Thyroid gland (tissue), 4 donors: ENCODE measurements at regions not wholly inside any gene's neighbourhood (a gene's known extent, or its start where the extent isn't known, plus 50 kb on each side); places are given as distances from the start of the nearest gene placed in this dataset.

Experiments
- DNase-seq, 2 donors: peaks; one replicate each; pipeline ENCODE4 v3.0.0-alpha.2; 2019
- H3K27ac ChIP-seq, 3 donors: fragments of 200-600 bp; sonication (generic); 1 replicate in 2 of 3; 2 replicates in 1 of 3; pipeline ENCODE4 v1.5.1; 2016 to 2019; ENCODE audit warnings: mild to moderate bottlenecking in 1 of 3, moderate library complexity in 1 of 3
- H3K27me3 ChIP-seq: fragments of 200-600 bp; sonication (generic); one replicate; pipeline ENCODE4 v1.5.1; 2019
- H3K36me3 ChIP-seq, 2 donors: fragments of 200-600 bp; sonication (generic); one replicate each; pipeline ENCODE4 v1.5.1; 2016 to 2019
- H3K4me1 ChIP-seq, 2 donors: fragments of 200-600 bp; sonication (generic); one replicate each; pipeline ENCODE4 v1.5.1; 2017 to 2019
- H3K4me3 ChIP-seq, 3 donors: fragments of 200-600 bp; sonication (generic); replicated peaks in 1 of 3; 1 replicate in 2 of 3; 2 replicates in 1 of 3; pipeline ENCODE4 v1.5.1; 2016; ENCODE audit warnings: mild to moderate bottlenecking in 1 of 3
- H3K9me3 ChIP-seq: fragments of 200-600 bp; sonication (generic); one replicate; pipeline ENCODE4 v1.5.1; 2017
- CTCF ChIP-seq, 6 experiments: fragments of 200-600 bp in 3 of 6; fragments of 450-650 bp in 3 of 6; sonication (generic) in 3 of 6; IDR thresholded peaks; one replicate each; pipeline ENCODE4 v1.5.1; 2016 to 2019; ENCODE audit warnings: antibody characterized with exemption in 6 of 6, mild to moderate bottlenecking in 2 of 6, inconsistent platforms in 1 of 6, moderate library complexity in 1 of 6
- POLR2A ChIP-seq, 2 donors: fragments of 450-650 bp; IDR thresholded peaks; one replicate each; pipeline ENCODE4 v1.6.1; 2017; ENCODE audit warnings: antibody characterized with exemption in 2 of 2, mild to moderate bottlenecking in 2 of 2, moderate library complexity in 1 of 2
- WGBS, 2 donors: methylation state at CpG; one replicate each; pipeline ENCODE4 v1.1.5; 2017; 5-methylcytosine and 5-hydroxymethylcytosine counted together
- intact Hi-C: fragments of 100-400 bp; cut with DNase I; formaldehyde crosslinking; loops from one replicate; pipeline ENCODE4 v1.15.1; 2023

GRCh38 chr2:23241611-23242245, 143.3 kb upstream of the KLHL29 start:
- 83 to 86% methylated on average over 9 to 12 of the region's 12 CpGs for WGBS, 2 donors
- H3K9me3 ChIP-seq: no peaks in the 10 kb centered on the region
- no peak overlapping the region for H3K4me3 ChIP-seq
- no peak for TF ChIP-seq CTCF (IDR thresholded peaks at IDR 0.05)
- no peak for TF ChIP-seq POLR2A (IDR thresholded peaks at IDR 0.05)
- DNase-seq: no peak
- no peak overlapping the region for H3K27ac ChIP-seq
- H3K27me3 ChIP-seq: no peaks in the 10 kb centered on the region
- H3K36me3 ChIP-seq: no peaks in the 10 kb centered on the region
- intact Hi-C loops: no loop called here
- H3K4me1 ChIP-seq: no peaks in the 10 kb centered on the region

- TF ChIP-seq CTCF (IDR thresholded peaks at IDR 0.05) (no peak), POLR2A (IDR thresholded peaks at IDR 0.05) (no peak)
- Histone ChIP-seq H3K4me1 (no peaks in the 10 kb centered on the region), H3K27me3 (no peaks in the 10 kb centered on the region), H3K36me3 (no peaks in the 10 kb centered on the region), H3K27ac (no peak overlapping the region), H3K9me3 (no peaks in the 10 kb centered on the region), H3K4me3 (no peak overlapping the region)
- intact Hi-C loops: no loop called here
- WGBS, 2 donors: 73 to 78% methylated on average over 5 of the region's 5 CpGs
- no peak for DNase-seq
Measured at GRCh38 chr2:23243073-23243659, 141.8 kb upstream of the KLHL29 start.

GRCh38 chr2:23244617-23245016, 140.4 kb upstream of the KLHL29 start:
- Histone ChIP-seq H3K4me1 (no peaks in the 10 kb centered on the region), H3K9me3 (no peaks in the 10 kb centered on the region), H3K27me3 (no peaks in the 10 kb centered on the region), H3K4me3 (no peak overlapping the region), H3K27ac (no peak overlapping the region), H3K36me3 (no peaks in the 10 kb centered on the region)
- intact Hi-C loops: no loop called here
- WGBS, 2 donors: 59 to 60% methylated on average over 1 of the region's 1 CpG
- DNase-seq: no peak
- TF ChIP-seq CTCF (IDR thresholded peaks at IDR 0.05) (no peak), POLR2A (IDR thresholded peaks at IDR 0.05) (no peak)

DNA sequence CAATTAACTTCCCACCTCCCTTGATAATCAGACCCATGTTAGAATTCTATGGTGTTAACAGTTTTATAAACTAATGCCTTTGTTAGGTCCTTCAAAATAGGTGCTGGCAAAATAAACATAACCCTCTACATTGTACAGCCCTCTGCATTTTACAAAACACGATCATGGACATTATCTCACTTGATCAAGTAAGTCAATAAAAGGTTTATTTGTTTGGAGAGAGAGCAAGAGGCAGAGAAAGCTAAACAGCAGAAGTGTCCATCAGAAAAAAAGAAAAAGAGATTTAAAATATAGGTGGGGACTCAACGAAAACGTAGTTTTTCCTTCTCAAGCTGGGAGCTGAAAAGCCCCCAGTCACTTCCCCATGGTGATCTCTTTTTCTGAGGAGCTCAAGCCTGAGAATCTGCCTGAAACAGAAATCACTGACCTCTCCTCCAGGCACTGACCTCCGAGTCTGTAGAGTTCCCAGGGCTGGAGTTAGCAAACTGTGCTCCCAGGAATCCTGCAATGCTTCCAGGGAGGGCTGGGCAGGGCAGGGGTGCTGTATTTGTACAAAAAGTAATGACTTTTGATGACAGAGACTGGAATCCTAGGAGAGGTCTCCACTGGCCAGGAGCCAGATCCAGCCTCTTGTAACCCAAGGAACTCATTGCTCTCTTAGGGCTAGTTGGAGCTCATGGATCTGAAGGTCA, 137.8 kb upstream of the KLHL29 start:
- no peak overlapping the region for H3K27ac ChIP-seq
- no peaks in the 10 kb centered on the region for H3K36me3 ChIP-seq
- no peaks in the 10 kb centered on the region for H3K4me1 ChIP-seq
- H3K9me3 ChIP-seq: no peaks in the 10 kb centered on the region
- WGBS, 2 donors: 59 to 63% methylated on average over 4 of the region's 4 CpGs
- DNase-seq: no peak
- intact Hi-C loops: no loop called here
- TF ChIP-seq POLR2A (IDR thresholded peaks at IDR 0.05): no peak
- no peaks in the 10 kb centered on the region for H3K27me3 ChIP-seq
- no peak overlapping the region for H3K4me3 ChIP-seq

- WGBS, 2 donors: 61% methylated on average over 1 of the region's 1 CpG
- Histone ChIP-seq H3K36me3 (no peaks in the 10 kb centered on the region), H3K27me3 (no peaks in the 10 kb centered on the region), H3K4me3 (no peak overlapping the region), H3K4me1 (no peaks in the 10 kb centered on the region), H3K27ac (no peak overlapping the region), H3K9me3 (no peaks in the 10 kb centered on the region)
- DNase-seq: no peak
- intact Hi-C loops: no loop called here
- no peak for TF ChIP-seq POLR2A (IDR thresholded peaks at IDR 0.05)
- TF ChIP-seq CTCF (IDR thresholded peaks at IDR 0.05): no peak
Measured at GRCh38 chr2:23248667-23249066, 136.3 kb upstream of the KLHL29 start.
